ENCODE measurements at regions not wholly inside any gene's neighbourhood (a gene's known extent, or its start where the extent isn't known, plus 50 kb on each side); places are given as distances from the start of the nearest gene placed in this dataset. TPM values are rescaled to one million over a fixed set of nuclear protein-coding genes. Genes with fewer than 3 reads are reported as not detected.
"Not testable (repeated sequence)": the region's sequence is repeated elsewhere in the genome, so short reads cannot be mapped to it uniquely, and the experiment has no call there.

GRCh38 chr1:147050654-147051053 is 112.5 kb downstream of the NBPF12 start:
- H3K9me3 ChIP-seq: no peaks in the 10 kb centered on the region
- H3K4me1 ChIP-seq: no peaks in the 10 kb centered on the region
- H3K27me3 ChIP-seq: no peaks in the 10 kb centered on the region
- no peak overlapping the region for H3K27ac ChIP-seq
- intact Hi-C loops (cut with DNase I): no loop called here
- H3K36me3 ChIP-seq: no peaks in the 10 kb centered on the region
- no peak for DNase-seq (ENCODE audit: extremely low spot score in 2 of 2)
- TF ChIP-seq CTCF (IDR thresholded peaks at IDR 0.05): no peak
- TF ChIP-seq POLR2A (IDR thresholded peaks at IDR 0.05): no peak
- no peak for TF ChIP-seq POLR2AphosphoS5 (IDR thresholded peaks at IDR 0.05; ENCODE audit: insufficient read depth in 1 of 2, low read depth in 1 of 2)
- no peak overlapping the region for H3K4me3 ChIP-seq

GRCh38 chr1:147046863-147047394 is 108.8 kb downstream of the NBPF12 start:
- H3K27ac ChIP-seq; H3K27me3 ChIP-seq; H3K4me1 ChIP-seq; DNase-seq (ENCODE audit: extremely low spot score in 2 of 2); H3K36me3 ChIP-seq; H3K9me3 ChIP-seq; intact Hi-C loops (cut with DNase I); H3K4me3 ChIP-seq: not testable (repeated sequence)

GRCh38 chr1:147046189-147046862 is 108.2 kb downstream of the NBPF12 start:
- intact Hi-C loops (cut with DNase I): no loop called here
- Histone ChIP-seq H3K9me3 (no peaks in the 10 kb centered on the region), H3K4me1 (no peaks in the 10 kb centered on the region), H3K27ac (no peak overlapping the region), H3K36me3 (no peaks in the 10 kb centered on the region), H3K4me3 (no peak overlapping the region), H3K27me3 (no peaks in the 10 kb centered on the region)
- TF ChIP-seq POLR2AphosphoS5 (IDR thresholded peaks at IDR 0.05; ENCODE audit: insufficient read depth in 1 of 2, low read depth in 1 of 2) (no peak), CTCF (IDR thresholded peaks at IDR 0.05) (no peak), POLR2A (IDR thresholded peaks at IDR 0.05) (no peak)
- no peak for DNase-seq (ENCODE audit: extremely low spot score in 2 of 2)

Small RNA genes in the stretch of these regions (small RNA-seq; reads per million reads assigned to genes)
- not detected for gene RNU1-151P

All from vagina (tissue), 2 donors.